HepG2 (cell line): ENCODE measurements at regions not wholly inside any gene's neighbourhood (a gene's known extent, or its start where the extent isn't known, plus 50 kb on each side); places are given as distances from the start of the nearest gene placed in this dataset.

Experiments used
- ATAC-seq: fragments of 200-7000 bp; cut with Tn5 transposase; 3 replicates; pipeline ENCODE4 v1.9.1; 2020; ENCODE audit warnings: mild to moderate bottlenecking, moderate library complexity
- BruUV-seq: library from RNA; stranded (reverse); fragments of 400-500 nt; replicated peaks from 2 replicates; lab custom pipeline; 2021; lab: Mats Ljungman, UMichigan
- CTCF ChIA-PET: fragments of 300-600 bp; formaldehyde crosslinking; extraction: SDS; loops from one replicate; lab custom pipeline; 2021; ENCODE audit warnings: low total read pairs, inconsistent platforms, low intra/inter-chr PET ratio; lab: Yijun Ruan, JAX
- POLR2A ChIA-PET: fragments of 350-600 bp; sonication (Branson Sonifier 250); formaldehyde crosslinking; loops from one replicate; lab custom pipeline; 2020; ENCODE audit warnings: antibody characterized with exemption, inconsistent platforms; lab: Yijun Ruan, JAX
- DNase-seq: peaks from one replicate; pipeline ENCODE4 v3.0.0-alpha.2; 2015; ENCODE audit warnings: low spot score
- FAIRE-seq: peaks from 3 replicates; lab custom pipeline; 2011; peaks lifted over from hg19 to GRCh38; lab: Jason Lieb, UNC
- H2AFZ ChIP-seq: one replicate; pipeline ENCODE4 v1.6.1; 2011; ENCODE audit warnings: low read length, inconsistent platforms
- H3K27ac ChIP-seq: fragments of 300-600 bp; 3 replicates; pipeline ENCODE4 v1.8.0; 2011; ENCODE audit warnings: mixed run types, mild to moderate bottlenecking, mixed read lengths, low read length, inconsistent platforms; ENCODE audit not compliant: insufficient read depth; ENCODE audit errors: extremely low read length
- H3K27me3 ChIP-seq, 2 experiments: fragments of 200-600 bp in 1 of 2; 2 replicates in 1 of 2; 3 replicates in 1 of 2; pipeline versions ENCODE4 v1.6.0 to v1.8.0; 2011; ENCODE audit warnings: low read length in 2 of 2, mild to moderate bottlenecking in 2 of 2, moderate library complexity in 2 of 2, inconsistent platforms in 1 of 2; ENCODE audit not compliant: insufficient read depth in 2 of 2, control insufficient read depth in 1 of 2
- H3K36me3 ChIP-seq, 2 experiments: fragments of 200-600 bp in 1 of 2; replicated peaks in 1 of 2; 2 replicates in 1 of 2; 3 replicates in 1 of 2; pipeline versions ENCODE4 v1.5.1 to v1.8.0; 2011; ENCODE audit warnings: low read length in 2 of 2, inconsistent platforms in 1 of 2; ENCODE audit not compliant: insufficient read depth in 2 of 2, control insufficient read depth in 1 of 2
- H3K4me1 ChIP-seq: 2 replicates; pipeline ENCODE4 v1.5.1; 2012; ENCODE audit warnings: low read length, inconsistent platforms; ENCODE audit not compliant: insufficient read depth
- H3K4me2 ChIP-seq: 2 replicates; pipeline ENCODE4 v1.6.0; 2011; ENCODE audit warnings: low read depth, low read length, inconsistent platforms
- H3K4me3 ChIP-seq, 3 experiments: fragments of 200-600 bp in 1 of 3; sonication (generic), shearing (Covaris generic) in 1 of 3; replicated peaks in 1 of 3; 2 replicates each; pipeline ENCODE4 v1.5.1; 2011 to 2016; ENCODE audit warnings: low read length in 3 of 3, inconsistent platforms in 2 of 3, low read depth in 2 of 3, mild to moderate bottlenecking in 2 of 3, control low read depth in 1 of 3, mixed read lengths in 1 of 3; ENCODE audit not compliant: insufficient read depth in 1 of 3
- H3K79me2 ChIP-seq: one replicate; pipeline ENCODE4 v1.6.1; 2011; ENCODE audit warnings: low read length, inconsistent platforms; ENCODE audit not compliant: insufficient read depth
- H3K9ac ChIP-seq: 2 replicates; pipeline ENCODE4 v1.6.0; 2011; ENCODE audit warnings: mild to moderate bottlenecking, low read depth, low read length, inconsistent platforms; ENCODE audit not compliant: insufficient read depth
- H3K9me3 ChIP-seq: 2 replicates; pipeline ENCODE4 v1.5.1; 2012; ENCODE audit warnings: mild to moderate bottlenecking, low read length
- H4K20me1 ChIP-seq: 2 replicates; pipeline ENCODE4 v1.6.0; 2011; ENCODE audit warnings: inconsistent platforms, mild to moderate bottlenecking, low read length, moderate library complexity; ENCODE audit not compliant: insufficient read depth
- FOXO4 ChIP-seq: sonication (generic); formaldehyde crosslinking; conservative IDR thresholded peaks from 2 replicates; pipeline ENCODE4 v1.8.1; 2023; ENCODE audit warnings: missing genetic modification reagents
- HCFC1 ChIP-seq: fragments of 150-350 bp; IDR thresholded peaks from 2 replicates; pipeline ENCODE4 v1.6.1; 2014; ENCODE audit warnings: low read depth, low read length
- MED13 ChIP-seq: sonication (generic); formaldehyde crosslinking; IDR thresholded peaks from 2 replicates; pipeline ENCODE4 v1.5.0; 2020; ENCODE audit warnings: missing genetic modification reagents
- NFIC ChIP-seq: IDR thresholded peaks from 2 replicates; pipeline ENCODE4 v1.6.1; 2012; ENCODE audit warnings: mild to moderate bottlenecking, low read length, inconsistent platforms
- NR2F6 ChIP-seq, 2 experiments: IDR thresholded peaks; 2 replicates each; pipeline ENCODE4 v1.6.1; 2016; ENCODE audit warnings: antibody characterized with exemption in 1 of 2, mild to moderate bottlenecking in 1 of 2
- ZEB1 ChIP-seq: IDR thresholded peaks from 2 replicates; pipeline ENCODE4 v1.6.1; 2012; ENCODE audit warnings: mild to moderate bottlenecking, low read depth, inconsistent platforms; ENCODE audit not compliant: insufficient replicate concordance
- ZNF235 ChIP-seq: sonication (generic); formaldehyde crosslinking; IDR thresholded peaks from 2 replicates; pipeline ENCODE4 v1.8.1; 2023; ENCODE audit warnings: mild to moderate bottlenecking, missing genetic modification reagents, borderline replicate concordance
- ZNF253 ChIP-seq: sonication (generic); formaldehyde crosslinking; IDR thresholded peaks from 2 replicates; pipeline ENCODE4 v1.8.0; 2022; ENCODE audit warnings: mild to moderate bottlenecking, missing genetic modification reagents, borderline replicate concordance
- ZNF326 ChIP-seq: sonication (generic); formaldehyde crosslinking; IDR thresholded peaks from 2 replicates; pipeline ENCODE4 v1.4.0; 2020; ENCODE audit warnings: missing genetic modification reagents, borderline replicate concordance
- ZNF512B ChIP-seq: sonication (generic); formaldehyde crosslinking; IDR thresholded peaks from 2 replicates; pipeline ENCODE4 v1.5.1; 2020; ENCODE audit warnings: missing genetic modification reagents, mild to moderate bottlenecking, borderline replicate concordance
- ZNF737 ChIP-seq: sonication (generic); formaldehyde crosslinking; IDR thresholded peaks from 2 replicates; pipeline ENCODE4 v1.5.0; 2020; ENCODE audit warnings: missing genetic modification reagents, mild to moderate bottlenecking, borderline replicate concordance
- WGBS: methylation state at CpG from one replicate; pipeline ENCODE4 v1.1.6; 2017; ENCODE audit warnings: low lambda C conversion rate; 5-methylcytosine and 5-hydroxymethylcytosine counted together
- in situ Hi-C: cut with HindIII; loops from 2 replicates; pipeline ENCODE4 v1.10.0; 2017; ENCODE audit warnings: low pct_unique_long_range_greater_than_20kb; ENCODE audit not compliant: extremely low pct_ligation_motif_present
- intact Hi-C: fragments of 100-400 bp; cut with micrococcal nuclease; formaldehyde crosslinking; loops from one replicate; pipeline ENCODE4 v1.10.0; 2022; ENCODE audit not compliant: unreplicated experiment
- TF ChIP-seq, protein P1 (sequence below): sonication (generic); formaldehyde crosslinking; IDR thresholded peaks from 2 replicates; pipeline ENCODE4 v1.4.0; 2020; ENCODE audit warnings: missing genetic modification reagents

- 0% methylated on average over 1 of the region's 1 CpG for WGBS
- H3K4me2 ChIP-seq: no peak overlapping the region
- BruUV-seq: no TSS peak
- FAIRE-seq: no peak
- ChIA-PET POLR2A (no interaction called here), CTCF (no interaction called here)
- no peaks in the 10 kb centered on the region for H3K36me3 ChIP-seq
- H4K20me1 ChIP-seq: no peaks in the 10 kb centered on the region
- H3K79me2 ChIP-seq: no peaks in the 10 kb centered on the region
- in situ Hi-C loops (no loop called here), intact Hi-C loops (no loop called here)
- no peak overlapping the region for H3K27ac ChIP-seq
- TF ChIP-seq ZNF253 (CRISPR knock-in tag): no peak
- no peak for TF ChIP-seq ZEB1
- TF ChIP-seq NR2F6 (IDR thresholded peaks at IDR 0.05): no peak
- TF ChIP-seq NR2F6 (CRISPR knock-in tag; IDR thresholded peaks at IDR 0.05): no peak
- no peak for TF ChIP-seq ZNF326 (CRISPR knock-in tag)
- TF ChIP-seq, protein P1, sequence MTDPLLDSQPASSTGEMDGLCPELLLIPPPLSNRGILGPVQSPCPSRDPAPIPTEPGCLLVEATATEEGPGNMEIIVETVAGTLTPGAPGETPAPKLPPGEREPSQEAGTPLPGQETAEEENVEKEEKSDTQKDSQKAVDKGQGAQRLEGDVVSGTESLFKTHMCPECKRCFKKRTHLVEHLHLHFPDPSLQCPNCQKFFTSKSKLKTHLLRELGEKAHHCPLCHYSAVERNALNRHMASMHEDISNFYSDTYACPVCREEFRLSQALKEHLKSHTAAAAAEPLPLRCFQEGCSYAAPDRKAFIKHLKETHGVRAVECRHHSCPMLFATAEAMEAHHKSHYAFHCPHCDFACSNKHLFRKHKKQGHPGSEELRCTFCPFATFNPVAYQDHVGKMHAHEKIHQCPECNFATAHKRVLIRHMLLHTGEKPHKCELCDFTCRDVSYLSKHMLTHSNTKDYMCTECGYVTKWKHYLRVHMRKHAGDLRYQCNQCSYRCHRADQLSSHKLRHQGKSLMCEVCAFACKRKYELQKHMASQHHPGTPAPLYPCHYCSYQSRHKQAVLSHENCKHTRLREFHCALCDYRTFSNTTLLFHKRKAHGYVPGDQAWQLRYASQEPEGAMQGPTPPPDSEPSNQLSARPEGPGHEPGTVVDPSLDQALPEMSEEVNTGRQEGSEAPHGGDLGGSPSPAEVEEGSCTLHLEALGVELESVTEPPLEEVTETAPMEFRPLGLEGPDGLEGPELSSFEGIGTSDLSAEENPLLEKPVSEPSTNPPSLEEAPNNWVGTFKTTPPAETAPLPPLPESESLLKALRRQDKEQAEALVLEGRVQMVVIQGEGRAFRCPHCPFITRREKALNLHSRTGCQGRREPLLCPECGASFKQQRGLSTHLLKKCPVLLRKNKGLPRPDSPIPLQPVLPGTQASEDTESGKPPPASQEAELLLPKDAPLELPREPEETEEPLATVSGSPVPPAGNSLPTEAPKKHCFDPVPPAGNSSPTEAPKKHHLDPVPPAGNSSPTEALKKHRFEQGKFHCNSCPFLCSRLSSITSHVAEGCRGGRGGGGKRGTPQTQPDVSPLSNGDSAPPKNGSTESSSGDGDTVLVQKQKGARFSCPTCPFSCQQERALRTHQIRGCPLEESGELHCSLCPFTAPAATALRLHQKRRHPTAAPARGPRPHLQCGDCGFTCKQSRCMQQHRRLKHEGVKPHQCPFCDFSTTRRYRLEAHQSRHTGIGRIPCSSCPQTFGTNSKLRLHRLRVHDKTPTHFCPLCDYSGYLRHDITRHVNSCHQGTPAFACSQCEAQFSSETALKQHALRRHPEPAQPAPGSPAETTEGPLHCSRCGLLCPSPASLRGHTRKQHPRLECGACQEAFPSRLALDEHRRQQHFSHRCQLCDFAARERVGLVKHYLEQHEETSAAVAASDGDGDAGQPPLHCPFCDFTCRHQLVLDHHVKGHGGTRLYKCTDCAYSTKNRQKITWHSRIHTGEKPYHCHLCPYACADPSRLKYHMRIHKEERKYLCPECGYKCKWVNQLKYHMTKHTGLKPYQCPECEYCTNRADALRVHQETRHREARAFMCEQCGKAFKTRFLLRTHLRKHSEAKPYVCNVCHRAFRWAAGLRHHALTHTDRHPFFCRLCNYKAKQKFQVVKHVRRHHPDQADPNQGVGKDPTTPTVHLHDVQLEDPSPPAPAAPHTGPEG (CRISPR knock-in tag): no peak
- TF ChIP-seq NFIC: no peak
- TF ChIP-seq MED13 (CRISPR knock-in tag): no peak
- no peak for TF ChIP-seq FOXO4 (CRISPR knock-in tag)
- no peak for TF ChIP-seq ZNF737 (CRISPR knock-in tag)
- no peak for TF ChIP-seq ZNF235
- TF ChIP-seq HCFC1: no peak
- TF ChIP-seq ZNF512B (CRISPR knock-in tag): no peak
- H3K4me1 ChIP-seq: no peaks in the 10 kb centered on the region
- no peak for DNase-seq
- no peaks in the 10 kb centered on the region for H3K9me3 ChIP-seq
- H3K9ac ChIP-seq: no peak overlapping the region
- H3K27me3 ChIP-seq: no peaks in the 10 kb centered on the region
- ATAC-seq: no peak
- H3K4me3 ChIP-seq: no peak overlapping the region
- H2AFZ ChIP-seq: no peak overlapping the region
Observed at GRCh38 chr2:185147361-185147760, 549.0 kb downstream of the ZNF804A start.
